Mesendoderm (in vitro differentiated cells): ENCODE measurements at regions not wholly inside any gene's neighbourhood (a gene's known extent, or its start where the extent isn't known, plus 50 kb on each side); places are given as distances from the start of the nearest gene placed in this dataset.

ENCODE experiments used
- DNase-seq: peaks from one replicate; pipeline ENCODE4 v3.0.0; 2013
- H2AK5ac ChIP-seq: 2 replicates; pipeline ENCODE4 v1.6.1; 2013; ENCODE audit warnings: low read length, inconsistent platforms
- H2BK120ac ChIP-seq: 2 replicates; pipeline ENCODE4 v1.6.1; 2013; ENCODE audit warnings: low read depth, mild to moderate bottlenecking, low read length, moderate library complexity, mixed read lengths
- H2BK15ac ChIP-seq: replicated peaks from 2 replicates; pipeline ENCODE4 v1.6.1; 2013; ENCODE audit warnings: low read depth, mild to moderate bottlenecking, moderate library complexity
- H2BK5ac ChIP-seq: 2 replicates; pipeline ENCODE4 v1.6.1; 2013; ENCODE audit warnings: low read length, inconsistent platforms
- H3K18ac ChIP-seq: 2 replicates; pipeline ENCODE4 v1.6.1; 2013; ENCODE audit warnings: mild to moderate bottlenecking, low read length, mixed read lengths
- H3K23ac ChIP-seq: one replicate; pipeline ENCODE4 v1.6.1; 2013; ENCODE audit warnings: low read length
- H3K27ac ChIP-seq: 2 replicates; pipeline ENCODE4 v1.5.1; 2013; ENCODE audit warnings: low read depth, mild to moderate bottlenecking, inconsistent platforms, low read length, moderate library complexity
- H3K27me3 ChIP-seq: 2 replicates; pipeline ENCODE4 v1.6.1; 2013; ENCODE audit warnings: low read length, control low read depth, mild to moderate bottlenecking, inconsistent platforms; ENCODE audit not compliant: insufficient read depth, poor library complexity
- H3K36me3 ChIP-seq: 2 replicates; pipeline ENCODE4 v1.6.1; 2013; ENCODE audit warnings: low read length, inconsistent platforms; ENCODE audit not compliant: control insufficient read depth, insufficient read depth
- H3K4ac ChIP-seq: one replicate; pipeline ENCODE4 v1.6.1; 2013; ENCODE audit warnings: low read depth, mild to moderate bottlenecking, low read length, moderate library complexity
- H3K4me1 ChIP-seq: 2 replicates; pipeline ENCODE4 v1.6.1; 2013; ENCODE audit warnings: low read depth, low read length, inconsistent platforms; ENCODE audit not compliant: control insufficient read depth
- H3K4me2 ChIP-seq: 2 replicates; pipeline ENCODE4 v1.6.1; 2013; ENCODE audit warnings: low read length
- H3K4me3 ChIP-seq: 2 replicates; pipeline ENCODE4 v1.5.1; 2013; ENCODE audit warnings: mild to moderate bottlenecking, low read length
- H3K56ac ChIP-seq: one replicate; pipeline ENCODE4 v1.6.1; 2013; ENCODE audit warnings: low read length
- H3K79me1 ChIP-seq: 2 replicates; pipeline ENCODE4 v1.6.1; 2013; ENCODE audit warnings: low read length, inconsistent platforms
- H3K79me2 ChIP-seq: 2 replicates; pipeline ENCODE4 v1.6.1; 2013; ENCODE audit warnings: mild to moderate bottlenecking, low read length; ENCODE audit not compliant: control insufficient read depth, insufficient read depth
- H3K9ac ChIP-seq: 2 replicates; pipeline ENCODE4 v1.6.1; 2013; ENCODE audit warnings: low read length, inconsistent platforms
- H4K5ac ChIP-seq: one replicate; pipeline ENCODE4 v1.6.1; 2013; ENCODE audit warnings: low read length
- H4K8ac ChIP-seq: one replicate; pipeline ENCODE4 v1.6.1; 2013; ENCODE audit warnings: low read depth, mild to moderate bottlenecking, control low read depth, low read length, moderate library complexity
- WGBS: extraction: QIAGEN DNeasy Blood & Tissue Kit; methylation state at CpG from one replicate; pipeline ENCODE4 v1.1.7; 2013; ENCODE audit warnings: low lambda C conversion rate, missing lambda C conversion rate; ENCODE audit not compliant: insufficient coverage; ENCODE audit errors: extremely low coverage; 5-methylcytosine and 5-hydroxymethylcytosine counted together

- WGBS: no CpG with 5 or more reads among the region's 4 CpGs
Observed at GRCh38 chr19:30690525-30690924, 318.3 kb downstream of the ZNF536 start.

DNA sequence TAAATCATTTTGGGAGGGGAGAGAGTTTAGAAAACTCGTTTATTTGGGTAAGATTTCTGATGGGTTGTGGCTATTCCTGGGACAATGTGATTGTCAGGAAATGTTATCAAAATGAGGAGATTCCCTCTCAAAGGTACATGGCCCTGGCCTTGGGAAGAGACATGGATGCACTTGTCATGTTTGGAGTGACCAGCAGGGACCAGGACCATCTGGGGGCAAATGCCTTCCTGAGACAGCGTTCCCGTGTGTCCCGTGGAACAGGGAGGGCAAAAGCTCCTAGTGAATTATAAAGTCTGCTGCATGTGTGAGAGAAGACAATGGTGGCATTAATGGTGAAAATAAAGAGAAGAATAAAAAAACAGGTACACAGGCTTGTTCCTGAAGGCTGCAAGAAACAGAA, 317.3 kb downstream of the ZNF536 start:
- peak overlapping the region; percentile 26 for H4K5ac ChIP-seq
- H2BK5ac ChIP-seq: peak overlapping the region; percentile 64
- no peaks in the 10 kb centered on the region for H3K79me1 ChIP-seq
- H3K4me3 ChIP-seq: no peak overlapping the region
- H3K4me2 ChIP-seq: no peak overlapping the region
- H3K36me3 ChIP-seq: no peaks in the 10 kb centered on the region
- H3K18ac ChIP-seq: no peak overlapping the region
- H2BK15ac ChIP-seq: no peak overlapping the region
- H4K8ac ChIP-seq: no peak overlapping the region
- H3K23ac ChIP-seq: no peak overlapping the region
- no peak overlapping the region for H2AK5ac ChIP-seq
- H3K56ac ChIP-seq: no peak overlapping the region
- H3K27ac ChIP-seq: no peak overlapping the region
- WGBS: no CpG with 5 or more reads among the region's 4 CpGs
- H3K9ac ChIP-seq: no peak overlapping the region
- DNase-seq: peak; percentile 66
- no peaks in the 10 kb centered on the region for H3K79me2 ChIP-seq
- H3K4me1 ChIP-seq: peaks cover 13% of the 10 kb centered on the region
- no peak overlapping the region for H2BK120ac ChIP-seq
- no peak overlapping the region for H3K4ac ChIP-seq
- H3K27me3 ChIP-seq: no peaks in the 10 kb centered on the region

More at GRCh38 chr19:30690525-30690924, 318.3 kb downstream of the ZNF536 start:
- no peaks in the 10 kb centered on the region for H3K36me3 ChIP-seq
- H2AK5ac ChIP-seq: no peak overlapping the region
- H4K5ac ChIP-seq: peak overlapping the region; percentile 53
- no peaks in the 10 kb centered on the region for H3K27me3 ChIP-seq
- no peak overlapping the region for H4K8ac ChIP-seq
- no peak overlapping the region for H3K18ac ChIP-seq
- no peak overlapping the region for H3K4me3 ChIP-seq
- peak overlapping the region; percentile 77 for H2BK5ac ChIP-seq
- H3K4me1 ChIP-seq: peaks cover 13% of the 10 kb centered on the region
- peak overlapping the region; percentile 66 for H3K27ac ChIP-seq
- H2BK15ac ChIP-seq: no peak overlapping the region
- no peaks in the 10 kb centered on the region for H3K79me1 ChIP-seq
- H3K56ac ChIP-seq: peak overlapping the region; percentile 84
- H3K9ac ChIP-seq: peak overlapping the region; percentile 60
- H3K4me2 ChIP-seq: no peak overlapping the region
- H3K4ac ChIP-seq: no peak overlapping the region
- no peaks in the 10 kb centered on the region for H3K79me2 ChIP-seq
- no peak for DNase-seq
- H2BK120ac ChIP-seq: no peak overlapping the region
- H3K23ac ChIP-seq: no peak overlapping the region

DNA sequence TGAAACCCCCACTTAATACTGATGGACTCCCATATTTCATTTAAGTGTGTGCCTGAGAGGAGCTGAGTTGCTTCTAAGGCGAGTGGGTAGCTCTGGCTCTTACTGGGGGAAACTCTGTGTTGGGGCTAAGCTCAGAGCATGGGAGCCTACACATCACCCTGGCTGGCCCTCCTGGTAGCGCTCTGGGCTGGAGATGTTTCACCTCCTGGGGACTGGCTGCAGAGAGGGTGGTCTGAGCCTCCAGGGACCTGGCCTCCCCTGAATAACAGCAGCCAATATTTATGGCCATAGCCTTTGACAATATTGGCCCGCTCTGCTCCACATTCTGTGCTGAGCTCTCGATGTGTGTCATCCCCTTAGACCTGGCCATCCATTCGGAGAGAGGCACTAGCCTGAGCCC, 316.5 kb downstream of the ZNF536 start:
- Histone ChIP-seq H3K9ac (no peak overlapping the region), H3K79me2 (no peaks in the 10 kb centered on the region), H3K4ac (no peak overlapping the region), H3K18ac (no peak overlapping the region), H3K4me2 (no peak overlapping the region), H4K5ac (no peak overlapping the region), H3K36me3 (no peaks in the 10 kb centered on the region), H2BK15ac (no peak overlapping the region), H2BK120ac (no peak overlapping the region), H3K27ac (no peak overlapping the region), H4K8ac (no peak overlapping the region), H3K4me3 (no peak overlapping the region), H3K4me1 (peaks cover 13% of the 10 kb centered on the region), H3K56ac (peak overlapping the region; percentile 61), H2BK5ac (peak overlapping the region; percentile 68), H3K23ac (no peak overlapping the region), H3K27me3 (no peaks in the 10 kb centered on the region), H3K79me1 (no peaks in the 10 kb centered on the region), H2AK5ac (peak overlapping the region; percentile 49)
- no peak for DNase-seq
- WGBS: no CpG with 5 or more reads among the region's 5 CpGs

DNA sequence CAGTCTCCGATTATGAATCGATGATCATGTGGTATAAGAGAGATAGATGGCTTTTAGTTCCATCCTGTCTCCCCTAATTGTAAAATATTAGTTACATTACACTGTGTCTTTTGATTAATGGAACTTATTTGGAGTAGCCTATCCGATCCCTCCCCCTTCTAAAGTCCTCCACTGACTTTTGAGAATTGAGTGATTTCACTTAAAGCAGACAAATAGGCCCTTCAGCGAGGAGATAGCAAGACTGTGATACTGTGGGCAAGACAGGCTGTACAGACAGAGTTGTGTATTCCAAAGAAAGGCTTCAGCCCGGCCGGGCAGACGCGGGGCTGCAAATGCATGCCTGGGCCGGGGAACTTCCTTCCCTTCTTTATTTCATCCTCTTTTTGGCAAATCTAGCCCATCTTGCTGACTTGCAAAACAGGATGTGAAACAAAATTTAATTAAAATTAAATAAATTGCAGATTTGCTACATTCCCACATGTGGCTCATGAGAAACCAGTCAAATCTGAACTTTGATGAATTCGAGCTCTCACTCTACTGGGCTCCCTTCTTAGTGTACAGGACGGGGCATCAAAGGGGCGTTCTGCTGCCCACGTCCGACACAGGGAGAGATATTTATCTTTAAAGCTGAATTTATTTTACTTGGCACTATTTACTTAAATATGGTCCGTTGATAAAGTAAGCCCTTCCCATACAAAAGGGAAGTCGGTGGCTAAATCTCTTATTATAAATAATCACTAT, 314.8 kb downstream of the ZNF536 start:
- Histone ChIP-seq H2BK15ac (no peak overlapping the region), H3K27ac (no peak overlapping the region), H3K27me3 (no peaks in the 10 kb centered on the region), H4K5ac (no peak overlapping the region), H2BK120ac (no peak overlapping the region), H4K8ac (no peak overlapping the region), H3K9ac (peak overlapping the region; percentile 25), H3K79me2 (no peaks in the 10 kb centered on the region), H3K4ac (peak overlapping the region; percentile 31), H3K79me1 (no peaks in the 10 kb centered on the region), H3K18ac (peak overlapping the region; percentile 69), H2BK5ac (peak overlapping the region; percentile 56), H2AK5ac (no peak overlapping the region), H3K4me3 (no peak overlapping the region), H3K4me2 (no peak overlapping the region), H3K36me3 (no peaks in the 10 kb centered on the region), H3K4me1 (peaks cover 5% of the 10 kb centered on the region), H3K23ac (no peak overlapping the region), H3K56ac (peak overlapping the region; percentile 80)
- WGBS: no CpG with 5 or more reads among the region's 16 CpGs
- DNase-seq: peak; percentile 86

GRCh38 chr19:30686176-30686820, 314.1 kb downstream of the ZNF536 start:
- Histone ChIP-seq H3K36me3 (no peaks in the 10 kb centered on the region), H3K4me2 (no peak overlapping the region), H3K79me1 (no peaks in the 10 kb centered on the region), H3K27me3 (no peaks in the 10 kb centered on the region), H2BK120ac (no peak overlapping the region), H3K79me2 (no peaks in the 10 kb centered on the region), H3K4me3 (no peak overlapping the region), H2AK5ac (no peak overlapping the region), H3K9ac (peak overlapping the region; percentile 25), H4K5ac (no peak overlapping the region), H2BK15ac (no peak overlapping the region), H3K56ac (peak overlapping the region; percentile 80), H3K4ac (peak overlapping the region; percentile 92), H3K27ac (no peak overlapping the region), H3K18ac (peak overlapping the region; percentile 4), H3K4me1 (peaks cover 5% of the 10 kb centered on the region), H4K8ac (no peak overlapping the region), H2BK5ac (peak overlapping the region; percentile 49), H3K23ac (no peak overlapping the region)
- no peak for DNase-seq
- no CpG with 5 or more reads among the region's 23 CpGs for WGBS
